ENCODE measurements at regions not wholly inside any gene's neighbourhood (a gene's known extent, or its start where the extent isn't known, plus 50 kb on each side); places are given as distances from the start of the nearest gene placed in this dataset.
"Not testable (repeated sequence)": the region's sequence is repeated elsewhere in the genome, so short reads cannot be mapped to it uniquely, and the experiment has no call there.

- H2AFZ ChIP-seq (ENCODE audit: low read depth, low read length, severe bottlenecking); H3K4me2 ChIP-seq (ENCODE audit: low read depth, low read length, poor library complexity, severe bottlenecking); H3K27ac ChIP-seq (ENCODE audit: low read depth, low read length); H4K20me1 ChIP-seq (ENCODE audit: low read depth, low read length); H3K9me2 ChIP-seq (replicated peaks; ENCODE audit: insufficient read depth, low read length); H3F3A ChIP-seq (ENCODE audit: insufficient read depth); H3K9ac ChIP-seq (ENCODE audit: low read length); H3K36me3 ChIP-seq (ENCODE audit: low read length); H3K4me3 ChIP-seq (ENCODE audit: insufficient read depth, low read length, poor library complexity, severe bottlenecking); H3K27me3 ChIP-seq (ENCODE audit: low read length); H3K79me2 ChIP-seq (ENCODE audit: insufficient read depth, low read length); H3K9me3 ChIP-seq (ENCODE audit: insufficient read depth, low read length): not testable (repeated sequence)
Observed at GRCh38 chr9:42344508-42344907, 161.0 kb downstream of the SPATA31A6 start.

- H3F3A ChIP-seq (ENCODE audit: insufficient read depth); H3K9me2 ChIP-seq (replicated peaks; ENCODE audit: insufficient read depth, low read length); H4K20me1 ChIP-seq (ENCODE audit: low read depth, low read length); H3K36me3 ChIP-seq (ENCODE audit: low read length); H3K9me3 ChIP-seq (ENCODE audit: insufficient read depth, low read length); H3K9ac ChIP-seq (ENCODE audit: low read length); H3K27ac ChIP-seq (ENCODE audit: low read depth, low read length); H2AFZ ChIP-seq (ENCODE audit: low read depth, low read length, severe bottlenecking); H3K79me2 ChIP-seq (ENCODE audit: insufficient read depth, low read length); H3K4me3 ChIP-seq (ENCODE audit: insufficient read depth, low read length, poor library complexity, severe bottlenecking); H3K4me2 ChIP-seq (ENCODE audit: low read depth, low read length, poor library complexity, severe bottlenecking); H3K27me3 ChIP-seq (ENCODE audit: low read length): not testable (repeated sequence)
Observed at GRCh38 chr9:42346916-42347315, 163.5 kb downstream of the SPATA31A6 start.

- H3F3A ChIP-seq (ENCODE audit: insufficient read depth); H2AFZ ChIP-seq (ENCODE audit: low read depth, low read length, severe bottlenecking): not testable (repeated sequence)
Observed at GRCh38 chr9:42349181-42349580, 165.7 kb downstream of the SPATA31A6 start.

GRCh38 chr9:42350412-42350811 lies 167.0 kb downstream of the SPATA31A6 start:
- not testable (repeated sequence) for H3K4me3 ChIP-seq (ENCODE audit: insufficient read depth, low read length, poor library complexity, severe bottlenecking); H3K36me3 ChIP-seq (ENCODE audit: low read length); H3K9me2 ChIP-seq (replicated peaks; ENCODE audit: insufficient read depth, low read length); H3K4me2 ChIP-seq (ENCODE audit: low read depth, low read length, poor library complexity, severe bottlenecking); H3K9me3 ChIP-seq (ENCODE audit: insufficient read depth, low read length); H2AFZ ChIP-seq (ENCODE audit: low read depth, low read length, severe bottlenecking); H3F3A ChIP-seq (ENCODE audit: insufficient read depth); H3K27ac ChIP-seq (ENCODE audit: low read depth, low read length); H4K20me1 ChIP-seq (ENCODE audit: low read depth, low read length); H3K9ac ChIP-seq (ENCODE audit: low read length); H3K79me2 ChIP-seq (ENCODE audit: insufficient read depth, low read length); H3K27me3 ChIP-seq (ENCODE audit: low read length)

More at GRCh38 chr9:42349181-42349580, 165.7 kb downstream of the SPATA31A6 start:
- H3K27me3 ChIP-seq (ENCODE audit: low read length); H3K9ac ChIP-seq (ENCODE audit: low read length); H3K4me3 ChIP-seq (ENCODE audit: insufficient read depth, low read length, poor library complexity, severe bottlenecking); H3K79me2 ChIP-seq (ENCODE audit: insufficient read depth, low read length); H3K36me3 ChIP-seq (ENCODE audit: low read length); H4K20me1 ChIP-seq (ENCODE audit: low read depth, low read length); H3K4me2 ChIP-seq (ENCODE audit: low read depth, low read length, poor library complexity, severe bottlenecking); H3K9me3 ChIP-seq (ENCODE audit: insufficient read depth, low read length); H3K27ac ChIP-seq (ENCODE audit: low read depth, low read length); H3K9me2 ChIP-seq (replicated peaks; ENCODE audit: insufficient read depth, low read length): not testable (repeated sequence)

GRCh38 chr9:42357604-42358373 lies 174.3 kb downstream of the SPATA31A6 start:
- not testable (repeated sequence) for H3K27me3 ChIP-seq (ENCODE audit: low read length); H3K27ac ChIP-seq (ENCODE audit: low read depth, low read length); H2AFZ ChIP-seq (ENCODE audit: low read depth, low read length, severe bottlenecking); H3K9ac ChIP-seq (ENCODE audit: low read length); H4K20me1 ChIP-seq (ENCODE audit: low read depth, low read length); H3K36me3 ChIP-seq (ENCODE audit: low read length); H3K4me3 ChIP-seq (ENCODE audit: insufficient read depth, low read length, poor library complexity, severe bottlenecking); H3K79me2 ChIP-seq (ENCODE audit: insufficient read depth, low read length); H3K4me2 ChIP-seq (ENCODE audit: low read depth, low read length, poor library complexity, severe bottlenecking); H3K9me2 ChIP-seq (replicated peaks; ENCODE audit: insufficient read depth, low read length); H3F3A ChIP-seq (ENCODE audit: insufficient read depth); H3K9me3 ChIP-seq (ENCODE audit: insufficient read depth, low read length)

- H3K36me3 ChIP-seq (ENCODE audit: low read length); H4K20me1 ChIP-seq (ENCODE audit: low read depth, low read length); H3K4me3 ChIP-seq (ENCODE audit: insufficient read depth, low read length, poor library complexity, severe bottlenecking); H3K4me2 ChIP-seq (ENCODE audit: low read depth, low read length, poor library complexity, severe bottlenecking); H3K27ac ChIP-seq (ENCODE audit: low read depth, low read length); H3K9ac ChIP-seq (ENCODE audit: low read length); H3F3A ChIP-seq (ENCODE audit: insufficient read depth); H3K9me3 ChIP-seq (ENCODE audit: insufficient read depth, low read length); H3K9me2 ChIP-seq (replicated peaks; ENCODE audit: insufficient read depth, low read length); H3K27me3 ChIP-seq (ENCODE audit: low read length); H3K79me2 ChIP-seq (ENCODE audit: insufficient read depth, low read length); H2AFZ ChIP-seq (ENCODE audit: low read depth, low read length, severe bottlenecking): not testable (repeated sequence)
Observed at GRCh38 chr9:42358626-42359247, 175.3 kb downstream of the SPATA31A6 start.

- not testable (repeated sequence) for H3K9me3 ChIP-seq (ENCODE audit: insufficient read depth, low read length); H3K9ac ChIP-seq (ENCODE audit: low read length); H3K27me3 ChIP-seq (ENCODE audit: low read length); H2AFZ ChIP-seq (ENCODE audit: low read depth, low read length, severe bottlenecking); H3K79me2 ChIP-seq (ENCODE audit: insufficient read depth, low read length); H3K36me3 ChIP-seq (ENCODE audit: low read length); H3K27ac ChIP-seq (ENCODE audit: low read depth, low read length); H3K9me2 ChIP-seq (replicated peaks; ENCODE audit: insufficient read depth, low read length); H3K4me2 ChIP-seq (ENCODE audit: low read depth, low read length, poor library complexity, severe bottlenecking); H3F3A ChIP-seq (ENCODE audit: insufficient read depth); H3K4me3 ChIP-seq (ENCODE audit: insufficient read depth, low read length, poor library complexity, severe bottlenecking); H4K20me1 ChIP-seq (ENCODE audit: low read depth, low read length)
Observed at GRCh38 chr9:42364410-42365243, 181.2 kb downstream of the SPATA31A6 start.
